Upper lobe of right lung (tissue), 1 donor: ENCODE measurements at regions not wholly inside any gene's neighbourhood (a gene's known extent, or its start where the extent isn't known, plus 50 kb on each side); places are given as distances from the start of the nearest gene placed in this dataset.

Experiments
- ATAC-seq: fragments of 200-7000 bp; cut with Tn5 transposase; one replicate; pipeline ENCODE4 v1.9.1; 2020; ENCODE audit warnings: mild to moderate bottlenecking, moderate library complexity
- DNase-seq: peaks from one replicate; pipeline ENCODE4 v3.0.0-alpha.2; 2020
- H3K27ac ChIP-seq: fragments of 200-600 bp; one replicate; pipeline ENCODE4 v1.8.0; 2022
- H3K27me3 ChIP-seq: fragments of 200-600 bp; one replicate; pipeline ENCODE4 v1.8.0; 2022; ENCODE audit warnings: mild to moderate bottlenecking
- H3K36me3 ChIP-seq: fragments of 200-600 bp; one replicate; pipeline ENCODE4 v1.8.0; 2022
- H3K4me1 ChIP-seq: fragments of 200-600 bp; one replicate; pipeline ENCODE4 v1.8.0; 2022
- H3K4me3 ChIP-seq: fragments of 200-600 bp; one replicate; pipeline ENCODE4 v1.8.0; 2022; ENCODE audit warnings: mild to moderate bottlenecking
- H3K9me3 ChIP-seq: fragments of 200-600 bp; one replicate; pipeline ENCODE4 v1.8.0; 2022
- CTCF ChIP-seq: fragments of 200-600 bp; IDR thresholded peaks from one replicate; pipeline ENCODE4 v1.8.0; 2022; ENCODE audit warnings: antibody characterized with exemption
- intact Hi-C: fragments of 100-400 bp; cut with DNase I; formaldehyde crosslinking; loops from one replicate; pipeline ENCODE4 v1.11.0; 2022
- donor health status: DM: no; HTN: yes; CAD: no; lungs with severe emphysema.

- Histone ChIP-seq H3K9me3 (no peaks in the 10 kb centered on the region), H3K4me1 (no peaks in the 10 kb centered on the region), H3K27ac (no peak overlapping the region), H3K36me3 (no peaks in the 10 kb centered on the region), H3K4me3 (no peak overlapping the region), H3K27me3 (no peaks in the 10 kb centered on the region)
- no peak for ATAC-seq
- no peak for DNase-seq
- intact Hi-C loops = no loop called here
- TF ChIP-seq CTCF = no peak
Observed at GRCh38 chr18:67854340-67854739, 337.8 kb upstream of the DSEL start.

- H3K9me3 ChIP-seq = no peaks in the 10 kb centered on the region
- no peak overlapping the region for H3K27ac ChIP-seq
- H3K36me3 ChIP-seq = no peaks in the 10 kb centered on the region
- H3K4me3 ChIP-seq = no peak overlapping the region
- TF ChIP-seq CTCF = no peak
- intact Hi-C loops = no loop called here
- ATAC-seq = peak; percentile 35
- H3K4me1 ChIP-seq = no peaks in the 10 kb centered on the region
- DNase-seq = no peak
- H3K27me3 ChIP-seq = no peaks in the 10 kb centered on the region
Observed at GRCh38 chr18:67846422-67847098, 330.0 kb upstream of the DSEL start.

- ATAC-seq (no peak), DNase-seq (no peak)
- Histone ChIP-seq H3K27me3 (no peaks in the 10 kb centered on the region), H3K27ac (no peak overlapping the region), H3K4me1 (no peaks in the 10 kb centered on the region), H3K4me3 (no peak overlapping the region), H3K36me3 (no peaks in the 10 kb centered on the region), H3K9me3 (no peaks in the 10 kb centered on the region)
- no peak for TF ChIP-seq CTCF
- intact Hi-C loops = no loop called here
Observed at GRCh38 chr18:67845035-67845434, 328.5 kb upstream of the DSEL start.

GRCh38 chr18:67840379-67840778, 323.9 kb upstream of the DSEL start:
- no peak overlapping the region for H3K4me3 ChIP-seq
- no peak for ATAC-seq
- H3K27me3 ChIP-seq = no peaks in the 10 kb centered on the region
- no peaks in the 10 kb centered on the region for H3K36me3 ChIP-seq
- H3K9me3 ChIP-seq = no peaks in the 10 kb centered on the region
- no peak for TF ChIP-seq CTCF
- intact Hi-C loops = no loop called here
- H3K4me1 ChIP-seq = no peaks in the 10 kb centered on the region
- DNase-seq = no peak
- H3K27ac ChIP-seq = no peak overlapping the region

- no peak for ATAC-seq
- no peaks in the 10 kb centered on the region for H3K27me3 ChIP-seq
- H3K4me1 ChIP-seq = no peaks in the 10 kb centered on the region
- DNase-seq = no peak
- no peaks in the 10 kb centered on the region for H3K36me3 ChIP-seq
- no peaks in the 10 kb centered on the region for H3K9me3 ChIP-seq
- no peak for TF ChIP-seq CTCF
- H3K27ac ChIP-seq = no peak overlapping the region
- no peak overlapping the region for H3K4me3 ChIP-seq
- intact Hi-C loops = no loop called here
Observed at GRCh38 chr18:67818432-67818831, 301.9 kb upstream of the DSEL start.

- ATAC-seq = no peak
- Histone ChIP-seq H3K4me1 (no peaks in the 10 kb centered on the region), H3K4me3 (no peak overlapping the region), H3K27ac (no peak overlapping the region), H3K9me3 (no peaks in the 10 kb centered on the region), H3K36me3 (no peaks in the 10 kb centered on the region), H3K27me3 (no peaks in the 10 kb centered on the region)
- intact Hi-C loops = no loop called here
- DNase-seq = no peak
- no peak for TF ChIP-seq CTCF
Observed at GRCh38 chr18:67815280-67815679, 298.8 kb upstream of the DSEL start.
